GM21515 (cell line): ENCODE measurements at regions not wholly inside any gene's neighbourhood (a gene's known extent, or its start where the extent isn't known, plus 50 kb on each side); places are given as distances from the start of the nearest gene placed in this dataset.

Source experiments
- ATAC-seq: cut with Tn5 transposase; IDR thresholded peaks from one replicate; pipeline ENCODE4 v1.9.1; 2021; ENCODE audit not compliant: unreplicated experiment

- ATAC-seq: no peak
These were observed 144.7 kb downstream of the QRSL1 start for GRCh38 chr6:106773996-106774629.

GRCh38 chr6:106773522-106773921 lies 144.1 kb downstream of the QRSL1 start:
- no peak for ATAC-seq

DNA sequence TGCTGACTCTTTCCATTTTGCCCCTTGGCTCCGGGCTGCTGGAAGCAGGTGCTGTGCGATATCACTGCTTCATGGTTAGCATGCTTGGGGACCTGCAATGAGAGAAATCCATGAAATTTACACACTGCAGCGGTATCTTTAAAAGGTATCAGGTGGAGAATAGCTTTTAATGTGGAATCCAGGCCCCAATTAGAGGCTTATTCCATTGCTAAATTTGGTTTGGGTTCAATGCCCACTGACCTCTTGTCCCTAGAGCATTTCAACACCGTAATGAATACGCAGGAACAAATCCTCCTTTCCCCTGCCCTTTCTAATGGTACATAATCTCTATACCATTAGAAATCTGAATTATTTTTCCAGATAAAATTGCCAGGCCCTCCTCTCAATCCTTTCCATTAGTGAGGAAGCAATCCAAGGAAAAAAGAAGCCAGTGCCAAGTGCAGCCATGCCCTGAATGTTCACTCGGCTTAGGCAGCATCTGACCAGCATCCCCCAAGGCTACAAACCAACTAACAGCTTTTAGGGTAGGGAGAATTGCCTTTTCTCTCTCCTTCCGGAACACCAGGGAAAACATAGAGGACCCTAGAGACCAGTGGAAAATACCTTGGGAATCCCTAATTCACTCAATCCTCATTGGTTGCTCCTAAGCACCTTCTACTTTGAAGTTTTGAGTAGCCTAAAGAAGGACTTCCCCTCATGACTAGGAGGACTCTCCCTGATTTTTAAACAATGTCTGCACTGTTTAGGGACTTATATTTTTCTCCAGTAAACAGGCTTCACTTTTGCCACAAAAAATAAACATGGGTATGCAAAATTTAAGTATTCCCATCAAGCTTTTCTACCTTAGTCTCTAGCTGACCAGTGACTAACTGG lies 143.1 kb downstream of the QRSL1 start:
- ATAC-seq: no peak

DNA sequence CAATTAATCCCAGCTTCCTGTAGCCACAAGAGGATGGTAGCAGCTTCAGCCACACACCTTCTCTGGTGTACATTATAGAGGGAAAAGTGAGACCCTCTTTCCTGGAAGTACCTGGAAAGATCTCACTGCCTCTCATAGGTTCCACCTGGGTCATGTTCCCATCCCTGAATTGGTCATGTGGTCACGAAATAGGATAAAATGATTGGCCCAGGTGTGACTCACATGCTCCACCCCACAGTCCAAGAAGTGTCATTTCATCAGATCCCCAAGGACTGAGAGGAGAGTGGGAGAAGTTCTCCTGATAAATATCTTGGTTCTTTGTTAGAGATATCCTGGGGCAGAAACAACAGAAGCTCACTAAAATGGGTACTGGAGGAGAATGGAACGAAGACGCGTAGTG lies 142.4 kb downstream of the QRSL1 start:
- ATAC-seq: no peak

- no peak for ATAC-seq
These were observed 141.3 kb downstream of the QRSL1 start for GRCh38 chr6:106770663-106771062.

DNA sequence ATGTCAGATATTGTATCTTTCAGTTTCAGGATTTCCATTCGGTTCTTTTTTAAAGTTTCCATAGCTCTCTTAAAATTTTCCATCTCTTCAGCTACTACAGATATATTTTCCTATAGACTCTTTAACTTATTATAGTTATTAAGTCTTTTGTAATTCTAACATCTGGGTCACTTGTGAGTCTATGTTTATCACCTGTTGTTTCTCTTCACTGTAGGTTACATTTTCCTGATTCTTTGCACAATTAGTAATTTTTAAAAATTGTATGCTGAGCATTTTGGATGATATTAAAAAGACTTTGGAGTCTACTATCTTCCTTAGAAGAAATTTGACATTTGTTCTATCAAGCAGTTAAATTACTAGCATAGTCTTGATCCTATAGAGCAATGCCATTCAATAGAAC lies 140.7 kb downstream of the QRSL1 start:
- ATAC-seq: no peak

DNA sequence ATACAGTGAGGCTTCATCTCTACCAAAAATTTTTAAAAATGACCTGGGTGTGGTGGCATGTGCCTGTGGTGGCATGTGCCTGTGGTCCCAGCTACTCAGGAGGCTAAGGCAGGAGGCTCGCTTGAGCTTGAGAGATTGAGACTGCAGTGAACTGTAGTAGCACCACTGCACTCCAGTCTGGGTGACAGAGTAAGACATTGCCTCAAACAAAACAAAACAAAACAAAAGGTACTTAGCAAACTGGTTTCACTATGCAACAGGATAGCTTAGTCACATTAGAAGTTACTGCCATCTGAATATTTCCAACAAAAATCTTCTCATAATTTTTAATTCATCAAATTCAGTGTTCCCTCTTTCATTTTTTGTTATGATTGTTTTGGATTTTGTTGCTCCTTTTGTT lies 137.9 kb downstream of the QRSL1 start:
- no peak for ATAC-seq

DNA sequence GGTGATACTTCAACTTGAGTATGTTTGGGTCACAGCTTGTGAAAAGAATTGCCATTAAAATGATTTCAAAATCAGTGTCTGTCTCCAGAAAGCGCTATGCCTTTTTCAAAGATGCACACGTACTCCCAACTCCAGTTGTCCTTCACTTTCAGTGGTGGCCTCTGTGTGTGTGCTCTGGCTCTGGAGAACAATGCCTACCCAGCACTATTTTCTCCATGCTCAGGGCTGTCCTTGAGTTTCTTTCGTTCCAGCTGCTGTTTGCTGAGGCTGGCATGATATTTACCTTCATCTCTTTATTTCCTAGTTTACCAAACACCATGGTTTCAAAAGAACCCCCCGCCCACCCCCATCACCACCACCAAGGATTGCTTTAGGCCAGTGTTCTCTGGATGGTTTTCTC lies 136.8 kb downstream of the QRSL1 start:
- ATAC-seq: no peak

- no peak for ATAC-seq
These were observed 136.1 kb downstream of the QRSL1 start for GRCh38 chr6:106765496-106765895.

DNA sequence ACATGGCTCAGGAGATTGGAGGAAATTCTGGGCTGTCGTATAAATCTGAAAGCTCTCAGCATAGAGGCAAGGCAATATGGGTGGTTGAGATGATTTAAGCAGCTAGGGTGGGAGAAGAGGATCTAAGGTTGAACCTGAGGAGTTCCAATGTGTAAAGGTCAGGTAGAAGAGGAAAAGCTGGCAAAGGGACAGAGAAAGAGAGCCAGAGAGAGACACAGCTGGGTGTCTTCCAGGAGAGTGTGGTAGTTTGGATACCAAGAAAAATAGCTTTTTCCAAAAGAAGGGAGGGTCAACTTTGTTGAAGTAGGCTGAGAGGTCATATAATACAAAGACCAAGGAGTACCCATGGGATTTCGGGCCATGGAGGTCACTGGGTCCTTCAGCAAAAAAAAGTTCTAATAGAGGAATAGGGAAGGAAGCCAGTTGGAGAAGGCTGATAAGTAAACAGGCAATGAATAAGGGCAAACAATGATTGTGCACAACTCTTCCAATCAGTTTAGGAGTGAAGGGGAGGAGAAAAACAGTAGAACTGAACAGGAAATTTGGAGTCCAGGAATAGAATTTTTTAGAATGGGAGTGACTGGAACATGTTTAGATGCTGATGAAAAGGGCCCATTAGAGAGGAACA lies 135.1 kb downstream of the QRSL1 start:
- no peak for ATAC-seq

GRCh38 chr6:106763361-106763760 lies 134.0 kb downstream of the QRSL1 start:
- no peak for ATAC-seq

- ATAC-seq: no peak
These were observed 131.8 kb downstream of the QRSL1 start for GRCh38 chr6:106761160-106761559.

GRCh38 chr6:106759112-106759511 lies 129.7 kb downstream of the QRSL1 start:
- no peak for ATAC-seq

DNA sequence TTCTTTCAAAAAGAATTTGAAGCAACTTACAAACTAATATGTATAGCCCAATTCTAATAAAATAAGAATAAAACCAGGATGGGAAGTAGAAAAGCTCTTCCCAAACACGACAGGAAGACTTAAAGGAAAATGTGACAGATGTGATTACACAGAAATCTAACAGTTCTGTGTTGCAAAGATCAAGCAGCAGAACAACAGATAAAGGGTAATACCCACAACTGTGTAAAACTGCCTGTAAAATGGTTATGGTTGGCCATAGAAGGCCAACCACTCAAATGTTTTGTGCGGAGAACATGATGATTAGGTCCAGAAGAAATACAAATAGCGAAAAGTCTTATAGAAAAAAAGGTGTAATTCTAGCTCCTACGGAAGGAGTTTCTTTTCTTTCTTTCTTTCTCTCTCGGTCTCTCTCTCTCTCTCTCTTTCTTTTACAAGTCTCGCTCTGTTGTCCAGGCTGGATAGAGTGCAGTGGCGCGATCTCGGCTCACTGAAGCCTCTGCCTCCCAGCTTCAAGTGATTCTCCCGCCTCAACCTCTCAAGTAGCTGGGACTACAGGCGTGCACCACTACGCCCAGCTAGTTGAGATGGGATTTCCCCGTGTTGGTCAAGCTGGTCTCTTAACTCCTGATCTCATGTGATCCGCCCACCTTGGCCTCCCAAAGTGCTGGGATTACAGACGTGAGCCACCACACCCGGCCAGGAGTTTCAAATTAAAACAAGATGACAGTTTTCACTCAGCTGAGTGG lies 128.5 kb downstream of the QRSL1 start:
- ATAC-seq: no peak

- ATAC-seq: no peak
These were observed 127.9 kb downstream of the QRSL1 start for GRCh38 chr6:106757267-106757666.

- ATAC-seq: no peak
These were observed 124.8 kb downstream of the QRSL1 start for GRCh38 chr6:106754215-106754614.

DNA sequence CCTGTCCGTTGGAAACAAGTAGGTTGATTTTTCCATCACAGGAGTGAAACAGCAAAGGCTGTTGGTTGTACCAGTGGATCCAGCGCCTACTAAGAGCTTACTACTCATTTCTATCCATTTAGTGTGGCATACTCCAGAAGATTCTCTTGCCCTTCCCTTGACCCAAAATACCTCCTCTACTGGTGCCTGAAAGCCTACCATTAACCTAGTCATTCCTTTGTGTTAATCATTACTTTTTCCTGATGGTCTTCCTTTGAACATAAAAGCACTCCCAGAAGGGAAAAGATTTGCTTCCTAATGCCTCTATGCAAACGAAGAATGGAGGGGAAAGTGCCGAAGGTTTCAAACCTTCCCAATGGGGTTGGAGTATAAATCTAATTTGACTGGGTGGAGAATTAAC lies 123.3 kb downstream of the QRSL1 start:
- no peak for ATAC-seq

DNA sequence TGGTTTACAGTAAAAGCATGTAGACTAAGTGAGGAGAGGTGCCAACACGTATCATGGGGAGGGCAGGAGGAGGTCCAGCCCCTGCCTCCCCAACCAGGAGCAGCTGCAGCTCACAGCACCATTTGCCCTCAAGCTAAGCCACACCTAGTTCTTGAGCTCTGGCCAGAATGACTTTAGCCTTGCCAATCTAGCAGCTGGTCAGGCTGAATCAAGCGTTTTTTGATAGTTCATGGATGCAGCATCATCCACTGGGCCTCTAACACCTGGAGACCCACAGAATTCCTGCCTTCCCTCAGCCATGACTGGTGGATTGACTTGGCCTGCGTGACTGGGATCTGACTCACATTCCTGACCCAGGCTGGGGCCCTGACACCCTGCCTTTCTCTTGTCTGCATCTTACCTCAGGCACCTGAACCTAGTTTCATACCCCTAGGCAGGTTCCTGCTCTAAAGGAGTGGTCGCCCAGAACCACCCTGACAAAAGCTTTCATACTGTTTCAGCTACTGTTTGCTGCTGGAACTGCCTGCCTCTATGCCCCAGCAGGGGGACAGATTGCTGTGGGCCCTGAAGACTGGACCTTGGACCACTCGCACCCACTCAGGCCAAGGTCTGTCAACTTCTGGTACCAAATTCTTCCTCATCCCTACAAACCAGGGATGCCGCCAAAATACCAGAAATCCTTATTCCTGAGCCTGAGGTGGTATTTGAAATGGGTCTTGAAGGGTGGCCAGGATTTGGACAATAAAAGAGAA lies 122.3 kb downstream of the QRSL1 start:
- no peak for ATAC-seq

DNA sequence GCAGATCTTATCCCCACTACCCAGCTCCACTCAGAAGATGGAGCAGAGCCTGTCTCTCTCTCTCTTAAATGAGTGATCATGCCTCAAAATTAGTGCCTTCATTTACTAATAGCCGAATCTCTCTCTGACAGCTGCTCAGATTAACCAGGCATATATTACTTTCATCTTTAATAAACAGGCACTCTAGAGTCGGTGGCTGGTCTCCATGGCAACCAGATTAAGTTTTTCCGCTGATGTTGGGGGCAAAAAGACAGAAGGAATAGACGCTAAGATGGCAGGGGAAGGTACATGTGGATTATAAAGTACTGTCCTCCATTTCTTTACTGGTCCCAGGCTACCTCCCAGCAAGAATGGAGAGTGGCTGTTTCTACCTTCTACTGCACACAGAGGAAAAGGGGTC lies 121.6 kb downstream of the QRSL1 start:
- no peak for ATAC-seq

DNA sequence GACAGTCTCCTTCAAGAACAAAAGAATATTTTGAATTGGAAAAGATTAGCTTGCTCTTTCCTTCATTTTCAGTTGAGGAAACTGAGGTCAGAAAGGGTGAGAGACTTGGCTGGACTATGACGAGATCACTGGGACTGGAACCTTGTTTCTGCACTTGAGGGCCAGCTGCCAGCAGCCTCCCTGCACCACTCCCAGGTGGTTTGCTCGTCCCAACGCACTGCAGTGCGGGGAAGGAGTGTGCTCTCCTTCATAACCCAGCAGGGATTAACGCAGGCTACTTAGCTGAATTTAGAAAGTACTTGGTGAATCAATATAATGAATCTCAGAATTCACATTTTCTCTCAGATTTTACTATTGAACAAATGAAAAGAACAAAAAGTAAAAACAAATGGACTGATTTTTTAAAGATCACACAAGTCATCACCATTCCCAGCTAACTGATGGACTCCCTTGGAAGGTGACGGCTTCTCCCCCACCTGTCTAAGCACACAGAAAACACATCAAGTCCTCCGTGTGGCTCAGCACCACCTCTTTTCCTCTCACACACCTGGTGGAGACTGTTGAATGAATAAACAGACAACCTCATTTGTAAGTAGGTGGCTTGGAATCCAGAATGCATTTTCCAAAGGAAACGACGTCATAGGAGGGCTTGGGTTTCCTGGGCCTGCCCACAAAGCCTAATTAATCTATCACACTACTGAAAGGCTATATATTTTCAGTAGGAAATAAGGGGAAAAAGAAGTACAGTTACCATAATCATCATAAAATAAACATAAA lies 121.0 kb downstream of the QRSL1 start:
- ATAC-seq: no peak
